ENCODE measurements at regions not wholly inside any gene's neighbourhood (a gene's known extent, or its start where the extent isn't known, plus 50 kb on each side); places are given as distances from the start of the nearest gene placed in this dataset.

GRCh38 chr2:139409212-139409611 lies 629.0 kb upstream of the NXPH2 start:
- no peak for TF ChIP-seq CTCF (IDR thresholded peaks at IDR 0.05; ENCODE audit: low read depth, low read length)
- TF ChIP-seq, protein P1, sequence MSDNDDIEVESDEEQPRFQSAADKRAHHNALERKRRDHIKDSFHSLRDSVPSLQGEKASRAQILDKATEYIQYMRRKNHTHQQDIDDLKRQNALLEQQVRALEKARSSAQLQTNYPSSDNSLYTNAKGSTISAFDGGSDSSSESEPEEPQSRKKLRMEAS (IDR thresholded peaks at IDR 0.05; ENCODE audit: low read depth, low read length), result no peak

Data from NB4 (cell line).